ENCODE measurements at regions not wholly inside any gene's neighbourhood (a gene's known extent, or its start where the extent isn't known, plus 50 kb on each side); places are given as distances from the start of the nearest gene placed in this dataset.

DNA sequence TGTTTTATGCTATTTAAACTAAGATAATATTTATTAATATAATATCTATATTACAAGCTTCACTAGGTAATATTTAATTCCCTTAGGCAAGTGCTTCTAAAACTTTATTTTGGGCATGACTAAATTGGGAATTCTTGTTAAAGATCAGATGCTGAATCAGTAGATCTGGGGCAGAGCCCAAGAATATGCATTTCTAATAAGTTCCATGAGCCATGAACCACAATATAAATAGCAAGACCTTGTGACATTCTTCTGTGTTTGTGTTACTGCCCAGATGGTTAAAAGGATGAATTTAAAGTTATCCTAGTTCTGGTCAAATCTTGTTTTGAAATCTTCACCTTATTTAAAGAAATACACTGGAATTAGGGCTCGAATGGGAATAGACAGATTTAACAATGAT is 258.4 kb upstream of the CACNA2D1 start:
- Mint-ChIP-seq H3K4me3 (no peak overlapping the region), H3K4me1 (ENCODE audit: low read depth) (peaks cover 8% of the 10 kb centered on the region; the same call in 1 of the 2 replicates)
- DNase-seq: no peak

DNA sequence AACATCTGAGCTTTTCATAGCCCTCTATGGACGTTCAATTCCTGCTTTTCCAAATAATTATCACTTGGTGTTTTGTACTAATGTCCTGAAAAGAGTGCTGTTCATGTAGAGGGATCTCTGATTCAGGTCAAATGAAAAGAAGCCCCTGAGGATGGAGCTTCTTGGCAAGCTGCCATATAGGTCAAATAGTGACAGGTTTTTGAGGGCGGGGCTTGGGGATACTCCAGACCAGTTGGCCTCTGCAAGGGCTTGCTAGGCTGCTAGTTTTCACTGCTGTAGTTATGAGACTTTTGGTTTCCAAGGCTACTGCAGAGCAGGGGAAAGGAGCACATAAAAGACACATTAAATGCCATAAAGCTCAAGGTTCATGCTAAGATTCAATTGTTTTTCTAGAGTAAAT is 257.2 kb upstream of the CACNA2D1 start:
- H3K36me3 Mint-ChIP-seq (ENCODE audit: low read depth): no peaks in the 10 kb centered on the region
- no peak for DNase-seq
- H3K9me3 Mint-ChIP-seq: peaks cover 6% of the 10 kb centered on the region; the same call in 1 of the 2 replicates
- H3K4me1 Mint-ChIP-seq (ENCODE audit: low read depth): peaks cover 8% of the 10 kb centered on the region; the same call in 1 of the 2 replicates
- H3K4me3 Mint-ChIP-seq: no peak overlapping the region
- H3K27ac Mint-ChIP-seq: no peak overlapping the region
- peaks cover 6% of the 10 kb centered on the region for H3K27me3 Mint-ChIP-seq (ENCODE audit: insufficient read depth)
- TF ChIP-seq, protein P1, sequence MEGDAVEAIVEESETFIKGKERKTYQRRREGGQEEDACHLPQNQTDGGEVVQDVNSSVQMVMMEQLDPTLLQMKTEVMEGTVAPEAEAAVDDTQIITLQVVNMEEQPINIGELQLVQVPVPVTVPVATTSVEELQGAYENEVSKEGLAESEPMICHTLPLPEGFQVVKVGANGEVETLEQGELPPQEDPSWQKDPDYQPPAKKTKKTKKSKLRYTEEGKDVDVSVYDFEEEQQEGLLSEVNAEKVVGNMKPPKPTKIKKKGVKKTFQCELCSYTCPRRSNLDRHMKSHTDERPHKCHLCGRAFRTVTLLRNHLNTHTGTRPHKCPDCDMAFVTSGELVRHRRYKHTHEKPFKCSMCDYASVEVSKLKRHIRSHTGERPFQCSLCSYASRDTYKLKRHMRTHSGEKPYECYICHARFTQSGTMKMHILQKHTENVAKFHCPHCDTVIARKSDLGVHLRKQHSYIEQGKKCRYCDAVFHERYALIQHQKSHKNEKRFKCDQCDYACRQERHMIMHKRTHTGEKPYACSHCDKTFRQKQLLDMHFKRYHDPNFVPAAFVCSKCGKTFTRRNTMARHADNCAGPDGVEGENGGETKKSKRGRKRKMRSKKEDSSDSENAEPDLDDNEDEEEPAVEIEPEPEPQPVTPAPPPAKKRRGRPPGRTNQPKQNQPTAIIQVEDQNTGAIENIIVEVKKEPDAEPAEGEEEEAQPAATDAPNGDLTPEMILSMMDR (IDR thresholded peaks at IDR 0.05): no peak

More for the DNA sequence above, 258.4 kb upstream of the CACNA2D1 start:
- no peak overlapping the region for H3K27ac Mint-ChIP-seq
- H3K9me3 Mint-ChIP-seq: peaks cover 6% of the 10 kb centered on the region; the same call in 1 of the 2 replicates
- TF ChIP-seq, protein P1 (IDR thresholded peaks at IDR 0.05): peak; percentile 14; the same call in 1 of the 2 replicates
- H3K27me3 Mint-ChIP-seq (ENCODE audit: insufficient read depth): peaks cover 6% of the 10 kb centered on the region
- no peaks in the 10 kb centered on the region for H3K36me3 Mint-ChIP-seq (ENCODE audit: low read depth)

DNA sequence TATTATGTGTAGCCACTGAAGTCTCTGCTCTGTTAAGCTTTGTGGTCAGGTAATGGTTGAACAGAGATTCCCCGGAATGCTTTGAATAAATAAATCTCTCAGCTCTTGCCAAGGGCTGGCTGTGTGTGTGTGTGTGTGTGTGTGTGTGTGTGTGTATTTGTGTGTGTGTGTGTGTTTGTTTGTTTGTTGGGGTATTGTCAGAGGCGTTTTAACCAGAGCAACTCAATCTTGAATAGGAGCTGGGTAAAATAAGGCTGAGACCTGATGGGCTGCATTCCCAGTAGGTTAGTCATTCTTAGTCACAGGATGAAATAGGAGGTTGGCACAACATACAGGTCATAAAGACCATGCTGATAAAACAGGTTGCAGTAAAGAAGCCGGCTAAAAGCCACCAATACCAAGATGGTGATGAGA is 256.2 kb upstream of the CACNA2D1 start:
- DNase-seq: peak; percentile 18
- Mint-ChIP-seq H3K27me3 (ENCODE audit: insufficient read depth) (peaks cover 6% of the 10 kb centered on the region), H3K27ac (no peak overlapping the region), H3K4me3 (no peak overlapping the region), H3K36me3 (ENCODE audit: low read depth) (no peaks in the 10 kb centered on the region), H3K9me3 (peaks cover 6% of the 10 kb centered on the region; the same call in 1 of the 2 replicates), H3K4me1 (ENCODE audit: low read depth) (peaks cover 8% of the 10 kb centered on the region; the same call in 1 of the 2 replicates)
- TF ChIP-seq, protein P1 (IDR thresholded peaks at IDR 0.05): no peak

DNA sequence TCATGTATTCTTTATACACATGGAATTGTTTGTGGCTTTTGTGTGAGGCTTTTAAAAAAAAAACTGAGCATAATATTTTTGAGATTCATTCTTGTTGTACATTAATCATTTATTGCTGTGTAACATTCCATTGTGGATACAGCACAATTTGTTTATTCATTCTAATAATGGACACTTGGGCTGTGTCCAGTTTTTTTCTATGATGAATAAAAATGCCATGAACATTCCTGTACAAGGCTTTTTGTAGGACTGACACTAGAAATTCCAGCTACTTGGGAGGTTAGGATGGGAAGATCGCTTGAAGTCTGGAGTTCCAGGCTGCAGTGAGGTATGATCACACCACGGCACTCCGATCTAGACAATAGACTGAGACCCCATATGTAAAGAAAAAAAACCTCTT is 254.3 kb upstream of the CACNA2D1 start:
- Mint-ChIP-seq H3K36me3 (ENCODE audit: low read depth) (no peaks in the 10 kb centered on the region), H3K27me3 (ENCODE audit: insufficient read depth) (no peaks in the 10 kb centered on the region), H3K27ac (no peak overlapping the region), H3K9me3 (peaks cover 6% of the 10 kb centered on the region; the same call in 1 of the 2 replicates), H3K4me3 (no peak overlapping the region), H3K4me1 (ENCODE audit: low read depth) (peaks cover 8% of the 10 kb centered on the region; the same call in 1 of the 2 replicates)
- DNase-seq: peak; percentile 36
- TF ChIP-seq, protein P1 (IDR thresholded peaks at IDR 0.05): no peak

DNA sequence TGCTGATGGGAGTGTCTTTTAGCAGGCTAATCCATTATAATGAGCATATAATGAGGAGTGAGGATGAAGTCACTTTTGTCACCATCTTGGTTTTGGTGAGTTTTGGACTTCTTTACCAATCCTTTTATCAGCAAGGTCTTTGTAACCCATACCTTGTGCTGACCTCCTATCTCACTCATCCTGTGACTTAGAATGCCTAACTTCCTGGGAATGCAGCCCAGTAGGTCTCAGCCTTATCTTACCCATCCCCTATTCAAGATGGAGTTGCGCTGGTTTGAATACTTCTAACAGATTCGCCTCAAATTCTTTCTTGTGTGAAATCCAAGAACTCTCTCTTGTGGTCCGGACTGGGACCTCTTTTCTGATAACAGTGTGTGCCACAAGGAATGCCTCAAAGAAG is 253.1 kb upstream of the CACNA2D1 start:
- Mint-ChIP-seq H3K36me3 (ENCODE audit: low read depth) (no peaks in the 10 kb centered on the region), H3K27ac (no peak overlapping the region), H3K27me3 (ENCODE audit: insufficient read depth) (no peaks in the 10 kb centered on the region), H3K4me1 (ENCODE audit: low read depth) (peaks cover 8% of the 10 kb centered on the region; the same call in 1 of the 2 replicates), H3K4me3 (no peak overlapping the region), H3K9me3 (peaks cover 6% of the 10 kb centered on the region; the same call in 1 of the 2 replicates)
- DNase-seq: no peak
- TF ChIP-seq, protein P1 (IDR thresholded peaks at IDR 0.05): no peak
